ENCODE measurements at regions not wholly inside any gene's neighbourhood (a gene's known extent, or its start where the extent isn't known, plus 50 kb on each side); places are given as distances from the start of the nearest gene placed in this dataset.
A peak's percentile ranks its signal among the peaks of the same experiment; 100 is the strongest.

DNA sequence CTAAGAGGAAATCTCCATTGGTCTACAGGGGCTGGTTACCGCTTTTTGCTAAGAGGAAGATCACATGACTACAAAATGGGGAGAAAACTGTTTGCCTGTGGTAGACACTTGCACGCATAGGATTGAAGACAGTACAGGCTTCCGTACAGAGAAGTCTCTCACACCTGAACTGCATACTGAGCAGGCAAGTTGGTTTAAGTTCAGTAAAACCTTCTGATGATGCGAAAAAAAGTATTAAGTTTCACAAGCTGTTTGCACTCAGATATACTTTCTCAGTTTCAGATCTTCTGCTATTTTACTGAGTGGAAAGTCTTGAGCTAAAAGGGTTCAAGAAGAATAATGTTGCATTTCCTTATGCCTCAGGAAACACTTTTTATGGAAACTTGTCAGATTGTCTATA is 292.2 kb upstream of the MC4R start:
- DNase-seq: no peak

GRCh38 chr18:60667016-60667415 is 294.4 kb upstream of the MC4R start:
- no peak for DNase-seq

- DNase-seq: no peak
These were observed 296.0 kb upstream of the MC4R start for GRCh38 chr18:60668583-60668982.

DNA sequence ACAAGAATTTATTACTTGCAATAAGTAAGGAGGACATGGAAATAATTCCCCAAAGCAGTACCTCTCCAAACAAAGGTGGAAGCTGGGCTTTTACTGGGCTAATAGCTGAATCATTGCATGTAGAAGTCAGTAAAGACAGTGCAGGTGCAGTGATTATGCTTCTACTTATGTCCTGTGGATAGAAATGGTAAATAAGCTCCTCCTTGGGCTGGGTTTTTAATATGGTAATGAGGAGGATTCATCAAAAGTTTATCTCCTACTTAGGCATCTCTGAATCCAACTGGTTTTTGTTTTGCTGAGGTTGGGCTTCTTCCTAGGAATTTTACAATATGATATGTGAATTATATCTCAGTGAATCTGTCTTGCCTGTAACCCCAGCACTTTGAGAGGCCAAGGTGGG is 297.4 kb upstream of the MC4R start:
- no peak for DNase-seq

DNA sequence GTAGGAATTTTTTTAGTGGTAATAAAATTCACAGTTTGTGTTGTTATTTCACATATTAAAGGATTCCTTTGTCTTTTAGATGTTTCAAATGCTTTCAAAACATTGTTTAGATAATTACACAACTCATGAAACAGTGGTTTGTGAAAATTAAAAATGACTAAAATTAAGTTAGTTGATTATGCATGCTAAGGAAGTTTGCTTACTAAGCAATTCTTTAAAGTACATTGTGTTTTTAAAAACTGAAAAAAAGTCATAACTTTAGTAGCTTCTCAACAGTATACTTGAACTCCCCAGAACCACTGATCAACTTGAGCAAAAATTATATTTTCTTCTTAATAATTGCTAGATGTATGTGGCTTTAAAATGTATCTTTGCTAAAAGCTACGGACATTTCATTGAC is 298.4 kb upstream of the MC4R start:
- DNase-seq: no peak

DNA sequence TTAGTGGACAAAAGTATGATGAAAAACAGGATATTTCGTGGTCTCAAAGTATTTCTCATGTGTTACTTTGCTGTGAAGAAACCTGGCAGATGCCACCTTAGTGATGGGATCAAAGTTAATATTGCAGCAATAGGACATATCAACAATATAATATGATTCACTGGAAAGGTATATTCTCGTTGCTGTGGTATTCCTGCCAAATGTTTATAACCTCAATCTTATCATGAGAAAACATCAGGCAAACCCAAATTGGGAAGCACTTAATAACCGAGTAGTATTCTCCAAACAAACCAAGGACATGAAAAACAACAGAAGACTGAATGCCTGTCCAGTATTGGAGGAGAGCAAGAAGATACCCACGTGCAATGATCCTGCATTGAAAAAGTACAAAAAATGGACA is 302.6 kb upstream of the MC4R start:
- DNase-seq: no peak

- DNase-seq: peak; percentile 95
These were observed 303.2 kb upstream of the MC4R start for GRCh38 chr18:60675801-60676200.

DNA sequence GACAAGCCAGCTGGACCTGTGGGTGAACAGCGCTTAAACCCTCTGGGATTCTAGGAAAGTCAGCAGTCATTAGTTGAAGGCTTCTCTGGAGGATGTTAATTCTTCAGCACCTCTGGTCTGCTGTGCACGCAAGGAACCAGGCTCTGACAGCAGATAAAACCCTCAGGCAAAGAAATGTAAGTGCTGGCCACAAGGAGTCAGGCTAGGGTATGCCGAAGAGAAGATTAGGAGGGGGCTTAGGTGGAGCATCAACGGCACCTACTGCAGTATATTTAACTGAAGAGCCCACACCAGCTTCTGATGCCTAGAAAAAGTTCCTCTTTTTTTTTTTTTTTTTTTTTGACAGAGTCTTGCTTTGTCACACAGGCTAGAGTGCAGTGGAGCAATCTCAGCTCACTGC is 304.2 kb upstream of the MC4R start:
- DNase-seq: no peak

GRCh38 chr18:60684843-60685513 is 312.4 kb upstream of the MC4R start:
- DNase-seq: peak; percentile 82

DNA sequence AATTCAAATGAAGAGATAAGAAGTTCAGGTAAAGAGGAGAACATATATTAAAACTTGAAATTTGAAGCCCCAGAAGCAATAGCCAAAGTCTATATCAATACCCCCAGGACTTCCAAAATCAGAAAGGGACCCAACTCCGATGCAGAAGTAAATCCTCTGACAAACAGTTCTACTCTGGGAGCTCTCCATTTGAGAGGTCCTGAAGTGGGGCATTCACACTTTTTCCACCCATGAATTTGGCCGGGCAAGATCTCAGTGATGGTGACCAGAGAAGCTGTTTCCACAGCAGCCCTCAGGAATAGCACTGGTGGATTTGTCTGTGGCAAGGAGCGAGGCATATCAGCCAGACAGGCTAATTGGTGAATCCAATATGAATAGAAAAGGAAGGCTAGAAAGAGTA is 313.6 kb upstream of the MC4R start:
- no peak for DNase-seq

DNA sequence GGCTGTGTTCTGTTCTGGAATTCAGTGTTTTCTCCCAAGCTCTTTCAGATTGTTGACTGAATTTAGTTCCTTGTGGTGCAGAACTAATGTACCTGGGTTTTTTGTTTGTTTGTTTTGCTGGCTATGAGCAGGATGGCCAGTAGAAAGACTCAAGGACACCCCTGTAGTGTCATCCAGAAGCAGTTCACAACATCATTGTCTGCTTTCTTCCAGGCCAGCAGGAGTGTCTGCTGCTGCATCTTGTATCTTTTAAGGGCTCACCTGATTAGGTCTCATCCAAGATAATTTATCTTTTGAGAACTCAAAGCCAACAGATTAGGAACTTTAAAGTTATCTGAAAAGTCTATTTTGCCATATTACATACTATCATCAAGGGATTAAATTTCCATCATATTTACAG is 318.5 kb upstream of the MC4R start:
- no peak for DNase-seq

- DNase-seq: no peak
These were observed 320.9 kb upstream of the MC4R start for GRCh38 chr18:60693426-60693825.

DNA sequence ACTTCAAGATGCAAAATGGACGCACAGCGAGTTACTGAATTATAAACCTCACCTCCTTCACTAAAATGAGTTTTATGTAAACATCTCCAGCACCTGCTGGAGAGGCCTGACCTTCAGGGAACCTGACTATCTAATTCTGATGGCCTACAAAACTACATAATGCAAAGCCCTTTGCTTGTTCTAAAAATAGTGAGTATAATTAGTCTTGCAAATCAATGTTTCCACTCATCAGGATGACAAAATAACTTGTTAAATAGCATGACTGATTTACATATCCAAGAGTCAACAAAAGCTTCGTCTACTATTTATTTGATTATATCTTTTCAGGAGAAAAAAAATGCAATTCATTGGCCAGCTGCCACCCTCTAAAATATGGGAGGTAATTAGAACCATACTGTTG is 326.3 kb upstream of the MC4R start:
- peak; percentile 64 for DNase-seq

- DNase-seq: no peak
These were observed 350.2 kb upstream of the MC4R start for GRCh38 chr18:60722742-60723141.

- no peak for DNase-seq
These were observed 359.6 kb upstream of the MC4R start for GRCh38 chr18:60732143-60732542.

DNA sequence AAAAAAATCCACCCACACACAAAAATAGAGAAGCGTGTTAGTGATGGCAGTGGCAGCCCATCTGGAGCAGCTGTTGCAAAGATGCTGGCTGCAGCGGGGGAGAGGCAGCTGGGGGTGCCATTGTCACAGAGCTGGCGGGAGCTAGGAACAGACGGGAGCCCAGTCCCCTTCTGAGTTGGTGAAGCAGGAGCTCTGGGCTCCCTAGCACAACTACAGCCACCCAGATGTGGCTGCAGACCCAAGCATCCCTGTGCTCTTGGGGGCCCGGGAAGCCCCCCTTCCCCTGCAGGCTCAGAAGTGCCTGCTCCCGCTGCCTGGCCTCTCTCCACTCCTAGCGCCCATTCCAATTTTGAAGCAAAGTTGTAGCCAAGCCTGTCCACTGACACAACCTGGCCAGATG is 366.6 kb upstream of the MC4R start:
- DNase-seq: no peak

DNA sequence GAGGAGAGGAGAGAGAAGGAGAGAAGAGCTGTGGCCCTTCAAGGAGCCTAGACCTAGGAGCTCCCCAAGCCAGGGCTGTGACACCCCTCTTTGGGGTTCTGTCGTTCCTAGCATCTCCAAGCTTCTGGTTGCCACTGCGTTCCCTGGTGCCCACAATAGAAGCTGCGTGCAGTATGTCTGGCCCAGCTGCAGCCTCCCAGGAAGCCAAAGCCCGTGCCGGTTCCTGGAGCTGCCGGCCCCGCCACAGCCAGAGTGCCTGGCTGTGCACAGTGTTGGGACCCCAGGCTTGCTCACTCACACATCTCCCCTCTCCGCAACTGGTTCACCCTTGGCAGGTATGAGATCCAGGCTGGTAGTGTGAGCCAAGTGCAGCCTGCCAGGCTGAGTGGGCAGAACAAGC is 367.7 kb upstream of the MC4R start:
- DNase-seq: no peak

DNA sequence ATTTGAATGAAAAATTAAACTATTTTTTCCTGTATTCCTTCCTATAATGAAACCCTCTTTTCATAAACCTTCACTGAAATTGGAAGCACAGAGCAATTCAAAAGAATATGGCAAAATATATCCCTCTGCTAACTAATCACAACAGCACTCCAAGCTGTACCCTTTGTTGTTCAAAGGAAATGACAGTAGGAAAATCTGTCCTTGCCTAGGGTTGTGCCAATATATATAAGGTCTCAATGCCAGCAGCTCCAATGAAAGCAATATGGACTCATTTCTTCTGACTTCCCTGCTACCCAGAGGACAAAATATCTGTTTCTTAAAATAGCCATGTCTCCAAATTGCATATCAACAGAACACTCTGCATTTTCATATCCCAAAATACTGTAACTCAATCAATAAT is 373.9 kb upstream of the MC4R start:
- no peak for DNase-seq

DNA sequence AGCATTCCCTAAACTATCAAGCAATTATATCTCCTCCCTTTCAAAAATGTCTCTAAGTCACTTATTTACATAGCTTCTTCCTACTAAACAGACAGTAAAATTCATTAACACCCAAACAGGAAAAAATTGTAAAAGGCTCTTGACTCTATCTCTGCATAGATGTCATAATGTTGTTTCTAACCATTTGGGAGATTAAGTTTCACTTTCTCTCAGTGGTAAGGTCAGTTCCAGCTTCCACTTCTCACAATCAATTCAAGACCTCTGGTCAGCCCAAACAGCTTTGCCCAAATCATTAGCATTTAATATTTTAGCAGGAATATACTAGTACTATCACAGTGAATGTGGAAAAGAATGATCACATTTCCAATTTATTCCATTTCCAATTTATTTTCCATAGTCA is 374.3 kb upstream of the MC4R start:
- no peak for DNase-seq

GRCh38 chr18:60753753-60754152 is 381.2 kb upstream of the MC4R start:
- DNase-seq: no peak

DNA sequence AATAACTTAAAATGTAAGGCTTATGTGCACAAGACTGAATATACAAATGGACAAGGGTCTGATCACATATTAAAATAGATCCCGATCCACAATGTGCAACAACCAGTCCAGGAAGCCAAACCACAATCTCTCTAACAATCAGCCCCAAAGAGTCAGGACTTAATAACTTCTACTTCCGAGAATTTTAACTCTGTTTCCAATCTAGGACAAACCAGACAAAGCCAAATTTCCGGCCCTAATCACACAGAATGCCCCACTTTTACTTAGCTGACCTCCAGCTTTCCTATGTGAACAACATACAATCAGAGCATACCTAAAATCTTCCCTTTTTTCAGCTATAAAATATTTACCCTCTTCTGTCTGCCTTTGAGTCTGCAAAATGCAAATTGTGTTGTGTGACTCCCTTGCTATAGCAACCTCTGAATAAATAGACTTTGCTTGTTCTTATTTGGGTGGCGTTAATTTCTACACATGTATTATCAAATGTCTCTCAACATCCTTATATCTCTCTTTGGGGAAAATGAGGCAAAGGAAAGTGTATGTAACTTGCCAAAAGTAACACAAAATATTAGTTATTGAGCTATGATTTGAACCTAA is 381.9 kb upstream of the MC4R start:
- no peak for DNase-seq

GRCh38 chr18:60755134-60755533 is 382.6 kb upstream of the MC4R start:
- no peak for DNase-seq

GRCh38 chr18:60775978-60776377 is 403.4 kb upstream of the MC4R start:
- no peak for DNase-seq

GRCh38 chr18:60784161-60784560 is 411.6 kb upstream of the MC4R start:
- no peak for DNase-seq

DNA sequence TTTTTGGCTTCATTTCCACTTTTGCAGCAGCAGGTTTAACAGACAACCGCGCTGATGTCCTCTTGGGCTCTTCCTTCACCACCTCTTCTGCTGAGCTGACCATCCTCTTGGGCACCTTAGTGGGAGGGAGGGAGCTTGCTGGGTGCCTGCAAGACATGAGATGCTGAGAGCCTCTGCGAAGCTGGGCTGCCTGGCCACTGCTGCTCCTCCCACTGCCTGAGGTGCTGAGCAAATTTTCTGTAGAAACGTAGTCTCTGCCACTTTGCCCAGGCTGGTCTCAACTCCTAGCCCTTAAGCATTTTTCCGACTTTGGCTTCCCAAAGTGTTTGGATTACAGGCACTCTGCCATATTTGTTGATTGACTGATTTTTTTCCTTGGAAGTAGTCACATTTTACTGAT is 422.2 kb upstream of the MC4R start:
- no peak for DNase-seq
